K562 (cell line): ENCODE measurements at regions not wholly inside any gene's neighbourhood (a gene's known extent, or its start where the extent isn't known, plus 50 kb on each side); places are given as distances from the start of the nearest gene placed in this dataset.
"Not testable (repeated sequence)": the region's sequence is repeated elsewhere in the genome, so short reads cannot be mapped to it uniquely, and the experiment has no call there.

Experiments
- ATAC-seq: fragments of 200-7000 bp; cut with Tn5 transposase; 3 replicates; pipeline ENCODE4 v1.9.1; 2020; ENCODE audit warnings: moderate library complexity
- BruUV-seq: library from RNA; stranded (reverse); fragments of 400-500 nt; replicated peaks from 2 replicates; lab custom pipeline; 2021; lab: Mats Ljungman, UMichigan
- CTCF ChIA-PET: fragments of 300-600 bp; formaldehyde crosslinking; extraction: SDS; loops from one replicate; lab custom pipeline; 2021; ENCODE audit warnings: low intra/inter-chr PET ratio; lab: Yijun Ruan, JAX
- POLR2A ChIA-PET: fragments of 300-600, 350-650 bp; sonication (Branson Sonifier 250); formaldehyde crosslinking; extraction: SDS; loops from one replicate; lab custom pipeline; 2021; ENCODE audit warnings: antibody characterized with exemption, inconsistent platforms; lab: Yijun Ruan, JAX
- DNase-seq, 4 experiments: peaks; one replicate each; pipeline versions ENCODE4 v3.0.0 to v3.0.0-alpha.2; 2011 to 2018; ENCODE audit warnings: low spot score in 3 of 4, mixed read lengths in 3 of 4; ENCODE audit errors: extremely low read depth in 1 of 4
- FAIRE-seq: peaks from 2 replicates; lab custom pipeline; 2011; peaks lifted over from hg19 to GRCh38; lab: Jason Lieb, UNC
- H2AFZ ChIP-seq: 2 replicates; pipeline ENCODE4 v1.6.0; 2011; ENCODE audit warnings: low read depth, low read length, control low read depth, inconsistent platforms
- H3K27ac ChIP-seq: fragments of 200-600 bp; 3 replicates; pipeline ENCODE4 v1.8.0; 2011; ENCODE audit warnings: low read depth, mild to moderate bottlenecking, control low read depth, inconsistent platforms, low read length, moderate library complexity, mixed read lengths; ENCODE audit errors: extremely low read depth
- H3K27me3 ChIP-seq, 2 experiments: fragments of 300-600 bp in 1 of 2; 2 replicates in 1 of 2; 3 replicates in 1 of 2; pipeline versions ENCODE4 v1.6.0 to v1.8.0; 2011; ENCODE audit warnings: inconsistent platforms in 2 of 2, low read length in 2 of 2, mild to moderate bottlenecking in 1 of 2, mixed read lengths in 1 of 2, moderate library complexity in 1 of 2; ENCODE audit not compliant: control insufficient read depth in 2 of 2, insufficient read depth in 2 of 2
- H3K36me3 ChIP-seq: fragments of 300-600 bp; 3 replicates; pipeline ENCODE4 v1.8.0; 2011; ENCODE audit warnings: mild to moderate bottlenecking, low read length, inconsistent platforms; ENCODE audit not compliant: control insufficient read depth, insufficient read depth
- H3K4me1 ChIP-seq, 2 experiments: fragments of 200-600 bp in 1 of 2; replicated peaks in 1 of 2; 2 replicates in 1 of 2; 3 replicates in 1 of 2; pipeline versions ENCODE4 v1.5.1 to v1.8.0; 2011; ENCODE audit warnings: inconsistent platforms in 2 of 2, low read length in 2 of 2, mild to moderate bottlenecking in 1 of 2, mixed read lengths in 1 of 2, moderate library complexity in 1 of 2; ENCODE audit not compliant: control insufficient read depth in 2 of 2, insufficient read depth in 2 of 2
- H3K4me2 ChIP-seq: 2 replicates; pipeline ENCODE4 v1.6.1; 2011; ENCODE audit warnings: low read length, control low read depth, inconsistent platforms, mixed read lengths; ENCODE audit not compliant: insufficient read depth
- H3K4me3 ChIP-seq: fragments of 200-600 bp; sonication (generic), shearing (Covaris generic); 2 replicates; pipeline ENCODE4 v1.5.1; 2016; ENCODE audit warnings: control low read depth, inconsistent platforms
- H3K79me2 ChIP-seq: fragments of 200-600 bp; 3 replicates; pipeline ENCODE4 v1.8.0; 2011; ENCODE audit warnings: low read length, inconsistent platforms; ENCODE audit not compliant: control insufficient read depth, insufficient read depth
- H3K9ac ChIP-seq, 2 experiments: 2 replicates each; pipeline versions ENCODE4 v1.6.0 to v1.6.1; 2011; ENCODE audit warnings: low read depth in 2 of 2, low read length in 2 of 2, control low read depth in 1 of 2, inconsistent platforms in 1 of 2, mild to moderate bottlenecking in 1 of 2, mixed read lengths in 1 of 2; ENCODE audit not compliant: insufficient read depth in 1 of 2
- H3K9me1 ChIP-seq: one replicate; pipeline ENCODE4 v1.6.0; 2011; ENCODE audit warnings: inconsistent platforms, mild to moderate bottlenecking, low read length, moderate library complexity; ENCODE audit not compliant: control insufficient read depth, insufficient read depth
- H3K9me3 ChIP-seq: replicated peaks from 2 replicates; pipeline ENCODE4 v1.5.1; 2011; ENCODE audit warnings: low read depth, low read length, inconsistent platforms; ENCODE audit not compliant: control insufficient read depth, insufficient read depth
- H4K20me1 ChIP-seq: replicated peaks from 2 replicates; pipeline ENCODE4 v1.6.1; 2011; ENCODE audit warnings: low read length, inconsistent platforms, mixed read lengths; ENCODE audit not compliant: control insufficient read depth, insufficient read depth
- ADNP ChIP-seq: fragments of 200-800 bp; sonication (Bioruptor generic); IDR thresholded peaks from 2 replicates; pipeline ENCODE4 v1.6.1; 2016; ENCODE audit warnings: missing genetic modification characterization, missing compliant biosample characterization
- BRD4 ChIP-seq: fragments of 200-600 bp; sonication (generic); IDR thresholded peaks from 2 replicates; pipeline ENCODE4 v1.6.1; 2017; ENCODE audit warnings: inconsistent platforms
- CBFB ChIP-seq: sonication (generic); formaldehyde crosslinking; IDR thresholded peaks from 2 replicates; pipeline ENCODE4 v1.4.0; 2020; ENCODE audit warnings: mild to moderate bottlenecking, missing genetic modification reagents
- FOSL1 ChIP-seq: fragments of 200-800 bp; sonication (Bioruptor generic); conservative IDR thresholded peaks from 2 replicates; pipeline ENCODE4 v1.6.1; 2016; ENCODE audit warnings: missing genetic modification characterization, missing compliant biosample characterization
- GTF2F1 ChIP-seq: IDR thresholded peaks from 2 replicates; pipeline ENCODE4 v1.6.1; 2011; ENCODE audit warnings: low read depth, low read length, improper control_type of control experiment
- NR1H2 ChIP-seq: sonication (generic); formaldehyde crosslinking; IDR thresholded peaks from 2 replicates; pipeline ENCODE4 v1.4.0; 2020; ENCODE audit warnings: mild to moderate bottlenecking, missing genetic modification reagents
- PBX2 ChIP-seq, 2 experiments: IDR thresholded peaks in 1 of 2; conservative IDR thresholded peaks in 1 of 2; 2 replicates each; pipeline ENCODE4 v1.6.1; 2016; ENCODE audit warnings: low read depth in 2 of 2, mild to moderate bottlenecking in 1 of 2, missing compliant biosample characterization in 1 of 2, missing genetic modification characterization in 1 of 2, moderate library complexity in 1 of 2
- SNAPC5 ChIP-seq: fragments of 250-450 bp; sonication (Bioruptor Pico); IDR thresholded peaks from 2 replicates; pipeline ENCODE4 v1.8.0; 2021; ENCODE audit warnings: moderate library complexity, mild to moderate bottlenecking, inconsistent platforms
- ZNF121 ChIP-seq: sonication (generic); formaldehyde crosslinking; conservative IDR thresholded peaks from 2 replicates; pipeline ENCODE4 v1.8.0; 2022; ENCODE audit warnings: missing genetic modification reagents
- ZNF146 ChIP-seq: IDR thresholded peaks from one replicate; pipeline ENCODE4 v1.6.1; 2018; ENCODE audit warnings: missing compliant biosample characterization; ENCODE audit not compliant: unreplicated experiment
- ZNF282 ChIP-seq: sonication (generic); formaldehyde crosslinking; IDR thresholded peaks from 2 replicates; pipeline ENCODE4 v1.8.1; 2023; ENCODE audit warnings: missing genetic modification reagents
- ZNF384 ChIP-seq: IDR thresholded peaks from 2 replicates; pipeline ENCODE4 v1.6.1; 2012; ENCODE audit warnings: low read depth, low read length, improper control_type of control experiment
- ZNF668 ChIP-seq: fragments of 250-450 bp; sonication (Bioruptor Pico); IDR thresholded peaks from 2 replicates; pipeline ENCODE4 v1.8.0; 2022; ENCODE audit warnings: mild to moderate bottlenecking, inconsistent platforms
- WGBS: fragments of 100-300 bp; shearing (Covaris generic); methylation state at CpG from one replicate; pipeline ENCODE4 v1.1.6; 2016; ENCODE audit warnings: low coverage, mixed read lengths; ENCODE audit not compliant: insufficient coverage; ENCODE audit errors: missing lambda C conversion rate; 5-methylcytosine and 5-hydroxymethylcytosine counted together
- in situ Hi-C: fragments of 300-500 bp; cut with MboI; formaldehyde crosslinking; loops from 4 replicates; pipeline ENCODE4 v1.15.0; 2018; ENCODE audit warnings: inconsistent platforms, mixed read lengths
- intact Hi-C: fragments of 100-400 bp; cut with micrococcal nuclease; formaldehyde crosslinking; loops from 2 replicates; pipeline ENCODE4 v1.14.2; 2022

GRCh38 chr5:158494044-158494443 lies 605.7 kb downstream of the EBF1 start:
- ATAC-seq, H3K36me3 ChIP-seq, H2AFZ ChIP-seq, H3K27me3 ChIP-seq, H3K9ac ChIP-seq, H3K4me3 ChIP-seq, H3K9me1 ChIP-seq, H3K27ac ChIP-seq, DNase-seq, FAIRE-seq, H3K79me2 ChIP-seq, H4K20me1 ChIP-seq, POLR2A ChIA-PET, H3K9me3 ChIP-seq, H3K4me1 ChIP-seq, H3K4me2 ChIP-seq, BruUV-seq, in situ Hi-C loops, intact Hi-C loops, CTCF ChIA-PET: not testable (repeated sequence)
- peak; percentile 80 for TF ChIP-seq ZNF146 (CRISPR knock-in tag)
- 15% methylated on average over 2 of the region's 2 CpGs for WGBS

GRCh38 chr5:158492841-158493242 lies 606.9 kb downstream of the EBF1 start:
- H3K27me3 ChIP-seq = no peaks in the 10 kb centered on the region
- no peak for TF ChIP-seq BRD4
- no peak for TF ChIP-seq FOSL1
- TF ChIP-seq ADNP (tag) = no peak
- no peak for TF ChIP-seq GTF2F1
- TF ChIP-seq CBFB = no peak
- no peak for TF ChIP-seq SNAPC5 (CRISPR knock-in tag)
- no peak for TF ChIP-seq PBX2 (CRISPR knock-in tag; IDR thresholded peaks at IDR 0.05; ENCODE audit: low read depth)
- TF ChIP-seq PBX2 (tag; conservative IDR thresholded peaks at IDR 0.05; ENCODE audit: low read depth) = no peak
- no peak for TF ChIP-seq ZNF384
- no peak for TF ChIP-seq ZNF121 (CRISPR knock-in tag)
- TF ChIP-seq NR1H2 (CRISPR knock-in tag) = no peak
- no peak for TF ChIP-seq ZNF282
- no peak for TF ChIP-seq ZNF668
- no TSS peak for BruUV-seq
- ATAC-seq (no peak), FAIRE-seq (no peak), DNase-seq (no peak)
- no peaks in the 10 kb centered on the region for H3K9me1 ChIP-seq
- no peak overlapping the region for H3K9ac ChIP-seq
- H3K27ac ChIP-seq = no peak overlapping the region
- no peak overlapping the region for H2AFZ ChIP-seq
- no peak overlapping the region for H3K4me3 ChIP-seq
- H3K9me3 ChIP-seq = no peaks in the 10 kb centered on the region
- no peaks in the 10 kb centered on the region for H4K20me1 ChIP-seq
- no peaks in the 10 kb centered on the region for H3K4me1 ChIP-seq
- CTCF ChIA-PET = no interaction called here
- H3K4me2 ChIP-seq = no peak overlapping the region
- no peaks in the 10 kb centered on the region for H3K79me2 ChIP-seq
- 0% methylated on average over 3 of the region's 3 CpGs for WGBS
- H3K36me3 ChIP-seq = no peaks in the 10 kb centered on the region
- POLR2A ChIA-PET = no interaction called here
- in situ Hi-C loops = no loop called here
- intact Hi-C loops = no loop called here
